Suprapubic skin (tissue), 4 donors: ENCODE measurements at regions not wholly inside any gene's neighbourhood (a gene's known extent, or its start where the extent isn't known, plus 50 kb on each side); places are given as distances from the start of the nearest gene placed in this dataset.

ENCODE experiments used
- DNase-seq, 2 donors: peaks; one replicate each; pipeline ENCODE4 v3.0.0-alpha.2; 2019; ENCODE audit warnings: low spot score in 2 of 2
- H3K27ac ChIP-seq: fragments of 200-600 bp; sonication (generic); one replicate; pipeline ENCODE4 v1.5.1; 2019
- H3K27me3 ChIP-seq: fragments of 200-600 bp; sonication (generic); one replicate; pipeline ENCODE4 v1.5.1; 2019
- H3K36me3 ChIP-seq: fragments of 200-600 bp; sonication (generic); one replicate; pipeline ENCODE4 v1.5.1; 2019
- H3K4me1 ChIP-seq: fragments of 200-600 bp; sonication (generic); one replicate; pipeline ENCODE4 v1.5.1; 2019
- H3K4me3 ChIP-seq: fragments of 200-600 bp; sonication (generic); one replicate; pipeline ENCODE4 v1.5.1; 2019; ENCODE audit warnings: mild to moderate bottlenecking
- H3K9me3 ChIP-seq: fragments of 200-600 bp; sonication (generic); one replicate; pipeline ENCODE4 v1.5.1; 2019
- EP300 ChIP-seq: sonication (generic); formaldehyde crosslinking; IDR thresholded peaks from one replicate; pipeline ENCODE4 v1.6.1; 2017; ENCODE audit warnings: antibody characterized with exemption
- POLR2A ChIP-seq, 2 donors: fragments of 450-650 bp; IDR thresholded peaks; one replicate each; pipeline ENCODE4 v1.6.1; 2017; ENCODE audit warnings: antibody characterized with exemption in 2 of 2, mild to moderate bottlenecking in 2 of 2, moderate library complexity in 2 of 2
- POLR2AphosphoS5 ChIP-seq, 3 donors: sonication (generic); formaldehyde crosslinking; IDR thresholded peaks; one replicate each; pipeline ENCODE4 v1.6.1; 2017; ENCODE audit warnings: antibody characterized with exemption in 3 of 3
- WGBS: methylation state at CpG from one replicate; pipeline ENCODE4 v1.1.5; 2018; 5-methylcytosine and 5-hydroxymethylcytosine counted together
- TF ChIP-seq, protein P1 (sequence below), 2 donors: fragments of 200-600 bp in 1 of 2; fragments of 450-650 bp in 1 of 2; sonication (generic) in 1 of 2; IDR thresholded peaks; one replicate each; pipeline ENCODE4 v1.5.1; 2016 to 2019; ENCODE audit warnings: antibody characterized with exemption in 2 of 2, mild to moderate bottlenecking in 1 of 2, moderate library complexity in 1 of 2

DNA sequence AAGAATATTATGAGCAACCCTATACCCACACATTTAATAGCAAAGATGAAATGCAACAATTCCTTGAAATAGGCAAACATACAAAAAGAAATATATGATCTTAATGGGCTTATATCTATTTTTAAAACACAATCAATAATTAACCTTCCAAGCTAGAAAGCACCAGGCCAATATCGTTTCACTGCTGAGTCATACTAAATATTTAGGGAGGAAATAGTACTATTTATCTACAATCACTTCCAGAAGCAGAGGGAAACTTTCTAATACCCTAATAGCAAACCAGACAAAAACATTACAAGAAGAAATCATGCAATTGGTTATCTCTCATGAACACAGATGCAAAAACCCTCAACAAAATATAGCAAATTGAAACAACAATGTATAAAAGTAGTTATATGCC lies 207.8 kb downstream of the MTHFS start:
- H3K4me3 ChIP-seq: no peak overlapping the region
- peaks cover 12% of the 10 kb centered on the region for H3K9me3 ChIP-seq
- DNase-seq: no peak
- H3K27ac ChIP-seq: no peak overlapping the region
- no peaks in the 10 kb centered on the region for H3K27me3 ChIP-seq
- TF ChIP-seq, protein P1, sequence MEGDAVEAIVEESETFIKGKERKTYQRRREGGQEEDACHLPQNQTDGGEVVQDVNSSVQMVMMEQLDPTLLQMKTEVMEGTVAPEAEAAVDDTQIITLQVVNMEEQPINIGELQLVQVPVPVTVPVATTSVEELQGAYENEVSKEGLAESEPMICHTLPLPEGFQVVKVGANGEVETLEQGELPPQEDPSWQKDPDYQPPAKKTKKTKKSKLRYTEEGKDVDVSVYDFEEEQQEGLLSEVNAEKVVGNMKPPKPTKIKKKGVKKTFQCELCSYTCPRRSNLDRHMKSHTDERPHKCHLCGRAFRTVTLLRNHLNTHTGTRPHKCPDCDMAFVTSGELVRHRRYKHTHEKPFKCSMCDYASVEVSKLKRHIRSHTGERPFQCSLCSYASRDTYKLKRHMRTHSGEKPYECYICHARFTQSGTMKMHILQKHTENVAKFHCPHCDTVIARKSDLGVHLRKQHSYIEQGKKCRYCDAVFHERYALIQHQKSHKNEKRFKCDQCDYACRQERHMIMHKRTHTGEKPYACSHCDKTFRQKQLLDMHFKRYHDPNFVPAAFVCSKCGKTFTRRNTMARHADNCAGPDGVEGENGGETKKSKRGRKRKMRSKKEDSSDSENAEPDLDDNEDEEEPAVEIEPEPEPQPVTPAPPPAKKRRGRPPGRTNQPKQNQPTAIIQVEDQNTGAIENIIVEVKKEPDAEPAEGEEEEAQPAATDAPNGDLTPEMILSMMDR (IDR thresholded peaks at IDR 0.05): no peak
- no peak for TF ChIP-seq POLR2AphosphoS5 (IDR thresholded peaks at IDR 0.05)
- TF ChIP-seq POLR2A (IDR thresholded peaks at IDR 0.05): no peak
- no peak for TF ChIP-seq EP300
- 24% methylated on average over 1 of the region's 1 CpG for WGBS
- H3K36me3 ChIP-seq: no peaks in the 10 kb centered on the region
- H3K4me1 ChIP-seq: no peaks in the 10 kb centered on the region

DNA sequence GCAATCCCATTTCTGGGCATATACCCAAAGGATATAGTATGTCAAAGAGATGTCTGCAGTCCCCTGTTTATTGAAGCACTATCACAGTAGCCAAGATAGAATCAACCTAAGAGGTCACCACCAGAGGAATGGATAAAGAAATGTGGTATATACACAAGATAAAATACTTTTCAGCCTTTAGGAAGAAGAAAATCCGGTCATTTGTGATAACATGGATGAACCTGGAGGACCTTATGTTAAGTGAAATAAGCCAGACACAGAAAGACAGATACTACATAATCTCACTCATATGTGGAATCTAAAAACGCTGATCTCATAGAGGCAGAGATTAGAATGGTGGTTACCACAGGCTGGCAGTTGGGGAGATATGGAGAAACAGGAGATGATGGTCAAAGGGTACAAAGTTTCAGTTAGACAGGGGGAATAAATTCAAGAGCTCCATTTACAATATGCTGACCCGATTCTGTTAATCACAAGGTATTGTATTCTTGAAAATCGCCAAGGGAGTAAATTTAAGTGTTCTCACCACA lies 195.8 kb downstream of the MTHFS start:
- H3K27me3 ChIP-seq: no peaks in the 10 kb centered on the region
- H3K27ac ChIP-seq: no peak overlapping the region
- no peaks in the 10 kb centered on the region for H3K36me3 ChIP-seq
- WGBS: 73% methylated on average over 4 of the region's 4 CpGs
- H3K9me3 ChIP-seq: no peaks in the 10 kb centered on the region
- TF ChIP-seq POLR2AphosphoS5 (IDR thresholded peaks at IDR 0.05) (no peak), EP300 (no peak)
- no peak for DNase-seq
- no peaks in the 10 kb centered on the region for H3K4me1 ChIP-seq
- no peak overlapping the region for H3K4me3 ChIP-seq

DNA sequence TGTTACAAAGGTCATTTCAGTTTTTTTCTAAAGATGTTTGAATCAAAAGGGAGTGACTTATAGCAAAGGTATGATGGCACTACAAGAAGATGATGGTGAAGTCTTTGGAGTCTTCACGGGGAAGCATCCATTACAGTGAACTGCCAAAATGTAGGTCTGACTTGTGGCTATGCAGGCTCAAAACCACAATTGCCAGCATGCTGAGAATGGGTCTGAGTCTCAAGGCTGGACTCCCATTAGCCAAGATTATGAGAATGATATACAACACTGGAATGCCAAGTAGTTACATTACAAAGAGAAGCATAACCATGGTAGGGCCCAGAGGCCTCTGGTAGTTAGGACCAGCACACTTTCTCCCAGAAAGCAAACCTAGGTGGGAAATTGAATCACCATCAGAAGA lies 194.2 kb downstream of the MTHFS start:
- Histone ChIP-seq H3K27me3 (no peaks in the 10 kb centered on the region), H3K4me1 (no peaks in the 10 kb centered on the region), H3K4me3 (no peak overlapping the region), H3K36me3 (no peaks in the 10 kb centered on the region), H3K27ac (no peak overlapping the region), H3K9me3 (no peaks in the 10 kb centered on the region)
- 89% methylated on average over 1 of the region's 1 CpG for WGBS
- no peak for DNase-seq
- TF ChIP-seq POLR2A (IDR thresholded peaks at IDR 0.05) (no peak), POLR2AphosphoS5 (IDR thresholded peaks at IDR 0.05) (no peak), EP300 (no peak)
- TF ChIP-seq, protein P1 (IDR thresholded peaks at IDR 0.05): no peak

DNA sequence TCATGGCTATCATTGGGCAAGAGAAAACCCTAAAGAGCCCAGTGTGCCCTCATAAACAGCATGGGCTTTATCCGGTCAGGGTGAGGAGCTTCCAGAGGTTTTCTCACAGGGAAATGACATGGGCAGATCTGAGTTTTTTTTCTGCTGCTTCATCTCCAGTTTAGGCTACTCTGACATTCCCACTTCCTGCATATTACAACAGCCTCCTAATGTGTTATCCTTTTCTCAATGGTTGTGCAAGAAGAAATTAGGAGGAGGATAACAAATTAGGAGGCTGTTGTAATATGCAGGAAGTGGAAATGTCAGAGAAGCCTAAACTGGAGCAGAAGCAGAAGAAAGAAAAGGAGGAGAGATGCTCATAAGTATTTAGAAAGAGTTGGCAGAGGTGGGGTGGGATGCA lies 175.6 kb downstream of the MTHFS start:
- WGBS: 73% methylated on average over 1 of the region's 1 CpG
- peaks cover 3% of the 10 kb centered on the region for H3K27me3 ChIP-seq
- no peak for TF ChIP-seq EP300
- no peak for TF ChIP-seq POLR2AphosphoS5 (IDR thresholded peaks at IDR 0.05)
- TF ChIP-seq POLR2A (IDR thresholded peaks at IDR 0.05): no peak
- no peak for DNase-seq
- H3K36me3 ChIP-seq: no peaks in the 10 kb centered on the region
- H3K4me3 ChIP-seq: no peak overlapping the region
- no peak overlapping the region for H3K27ac ChIP-seq
- H3K4me1 ChIP-seq: no peaks in the 10 kb centered on the region
- H3K9me3 ChIP-seq: peaks cover 6% of the 10 kb centered on the region

DNA sequence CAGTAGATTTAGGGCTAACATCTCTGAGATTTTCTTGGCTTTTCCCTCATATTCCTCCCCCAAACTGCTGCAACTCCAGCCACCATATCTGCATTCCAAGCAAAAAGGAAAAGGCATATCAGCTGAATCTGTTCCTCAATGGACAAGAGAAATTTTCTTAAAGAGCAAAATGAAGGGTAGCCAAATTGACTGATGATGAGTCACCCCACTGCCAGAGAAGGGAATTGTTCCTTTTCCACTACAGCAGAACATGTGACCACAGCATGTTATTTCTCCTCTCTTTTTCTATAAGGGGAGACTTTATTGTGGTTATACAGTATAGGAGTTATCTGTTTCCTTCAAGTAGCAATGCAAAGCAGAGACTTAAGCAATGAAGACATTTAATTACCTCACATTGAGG lies 172.5 kb downstream of the MTHFS start:
- DNase-seq: no peak
- TF ChIP-seq EP300 (no peak), POLR2A (IDR thresholded peaks at IDR 0.05) (no peak), POLR2AphosphoS5 (IDR thresholded peaks at IDR 0.05) (no peak)
- TF ChIP-seq, protein P1 (IDR thresholded peaks at IDR 0.05): no peak
- H3K27me3 ChIP-seq: peaks cover 3% of the 10 kb centered on the region
- no peaks in the 10 kb centered on the region for H3K36me3 ChIP-seq
- H3K4me3 ChIP-seq: no peak overlapping the region
- peaks cover 6% of the 10 kb centered on the region for H3K9me3 ChIP-seq
- no peak overlapping the region for H3K27ac ChIP-seq
- no peaks in the 10 kb centered on the region for H3K4me1 ChIP-seq

DNA sequence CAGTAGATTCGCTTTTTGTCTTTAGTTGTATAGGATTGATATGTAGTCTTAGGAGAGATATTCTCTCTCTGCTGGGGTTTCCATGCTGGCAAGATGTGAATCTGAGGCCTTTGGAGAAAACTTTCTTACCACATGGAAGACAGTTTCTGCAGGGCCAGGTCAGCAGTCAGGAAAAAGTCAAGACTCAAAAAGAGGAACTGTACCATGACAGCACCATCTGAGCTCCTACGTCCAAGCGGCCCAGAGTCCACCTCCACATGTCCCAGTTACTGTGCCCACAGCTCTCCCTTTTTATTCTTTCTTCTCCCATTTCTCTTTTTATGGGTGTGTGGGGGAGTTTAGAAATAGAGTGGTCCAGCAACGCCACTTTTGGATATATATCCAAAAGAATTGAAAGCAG lies 172.0 kb downstream of the MTHFS start:
- Histone ChIP-seq H3K27me3 (peaks cover 6% of the 10 kb centered on the region), H3K4me1 (no peaks in the 10 kb centered on the region), H3K36me3 (no peaks in the 10 kb centered on the region), H3K9me3 (peaks cover 6% of the 10 kb centered on the region), H3K4me3 (no peak overlapping the region), H3K27ac (no peak overlapping the region)
- no peak for DNase-seq
- WGBS: 80% methylated on average over 4 of the region's 4 CpGs
- TF ChIP-seq, protein P1 (IDR thresholded peaks at IDR 0.05): no peak
- TF ChIP-seq EP300: no peak
- no peak for TF ChIP-seq POLR2AphosphoS5 (IDR thresholded peaks at IDR 0.05)
- TF ChIP-seq POLR2A (IDR thresholded peaks at IDR 0.05): no peak
